Keratinocyte (primary cell): ENCODE measurements at regions not wholly inside any gene's neighbourhood (a gene's known extent, or its start where the extent isn't known, plus 50 kb on each side); places are given as distances from the start of the nearest gene placed in this dataset.

Experiments used
- DNase-seq: peaks from one replicate; pipeline ENCODE4 v3.0.0-alpha.2; 2011; ENCODE audit warnings: low read depth, missing footprints, low spot score
- FAIRE-seq: peaks from 2 replicates; lab custom pipeline; 2011; peaks lifted over from hg19 to GRCh38; lab: Jason Lieb, UNC
- H2AFZ ChIP-seq: 2 replicates; pipeline ENCODE4 v1.6.0; 2012; ENCODE audit warnings: low read length, control low read depth, inconsistent platforms; ENCODE audit not compliant: control insufficient read depth
- H3K27ac ChIP-seq: 2 replicates; pipeline ENCODE4 v1.5.1; 2011; ENCODE audit warnings: low read length; ENCODE audit not compliant: control insufficient read depth, insufficient read depth
- H3K27me3 ChIP-seq: 3 replicates; pipeline ENCODE4 v1.6.0; 2011; ENCODE audit warnings: low read length; ENCODE audit not compliant: control insufficient read depth, insufficient read depth; ENCODE audit errors: extremely low read depth
- H3K36me3 ChIP-seq, 2 experiments: 2 replicates in 1 of 2; 3 replicates in 1 of 2; pipeline ENCODE4 v1.5.1; 2011; ENCODE audit warnings: low read length in 2 of 2, mild to moderate bottlenecking in 1 of 2; ENCODE audit not compliant: control insufficient read depth in 2 of 2, insufficient read depth in 2 of 2; ENCODE audit errors: extremely low read depth in 1 of 2
- H3K4me1 ChIP-seq: 3 replicates; pipeline ENCODE4 v1.5.1; 2011; ENCODE audit warnings: low read length; ENCODE audit not compliant: control insufficient read depth, insufficient read depth; ENCODE audit errors: extremely low read depth
- H3K4me2 ChIP-seq: 3 replicates; pipeline ENCODE4 v1.6.0; 2011; ENCODE audit warnings: low read depth, low read length; ENCODE audit not compliant: control insufficient read depth, insufficient read depth; ENCODE audit errors: extremely low read depth
- H3K4me3 ChIP-seq, 3 experiments: fragments of 200-600 bp in 1 of 3; sonication (generic) in 1 of 3; 2 replicates in 2 of 3; 3 replicates in 1 of 3; pipeline ENCODE4 v1.5.1; 2011 to 2016; ENCODE audit warnings: low read length in 3 of 3, mild to moderate bottlenecking in 3 of 3, control low read depth in 2 of 3, inconsistent platforms in 1 of 3, low read depth in 1 of 3, mixed read lengths in 1 of 3, mixed run types in 1 of 3, moderate library complexity in 1 of 3; ENCODE audit not compliant: control insufficient read depth in 2 of 3, insufficient read depth in 2 of 3; ENCODE audit errors: extremely low read depth in 1 of 3
- H3K79me2 ChIP-seq: 2 replicates; pipeline ENCODE4 v1.6.0; 2012; ENCODE audit warnings: low read length; ENCODE audit not compliant: control insufficient read depth, insufficient read depth
- H3K9ac ChIP-seq: 3 replicates; pipeline ENCODE4 v1.6.0; 2011; ENCODE audit warnings: low read length; ENCODE audit not compliant: control insufficient read depth, insufficient read depth; ENCODE audit errors: extremely low read depth
- H3K9me1 ChIP-seq: 3 replicates; pipeline ENCODE4 v1.6.0; 2011; ENCODE audit warnings: low read length; ENCODE audit not compliant: control insufficient read depth, insufficient read depth; ENCODE audit errors: extremely low read depth
- H3K9me3 ChIP-seq: 2 replicates; pipeline ENCODE4 v1.5.1; 2012; ENCODE audit warnings: low read depth, low read length; ENCODE audit not compliant: control insufficient read depth
- H4K20me1 ChIP-seq: 3 replicates; pipeline ENCODE4 v1.6.0; 2011; ENCODE audit warnings: low read length; ENCODE audit not compliant: control insufficient read depth, insufficient read depth; ENCODE audit errors: extremely low read depth
- EZH2 ChIP-seq: IDR thresholded peaks from one replicate; pipeline ENCODE4 v1.6.1; 2012; ENCODE audit warnings: inconsistent platforms, mild to moderate bottlenecking, low read length, moderate library complexity
- dilution Hi-C: fragments of 300-500 bp; cut with MboI; formaldehyde crosslinking; loops from one replicate; pipeline ENCODE4 v1.7.0; 2020; ENCODE audit warnings: low sequenced_read_pairs; ENCODE audit not compliant: extremely low pct_ligation_motif_present
- TF ChIP-seq, protein P1 (sequence below), 3 experiments: IDR thresholded peaks in 1 of 3; conservative IDR thresholded peaks in 1 of 3; optimal IDR thresholded peaks in 1 of 3; 2 replicates in 2 of 3; 3 replicates in 1 of 3; pipeline versions ENCODE3 to v1.5.1; 2011; ENCODE audit warnings: low read length in 3 of 3, mild to moderate bottlenecking in 3 of 3, moderate library complexity in 2 of 3, control low read depth in 1 of 3, inconsistent platforms in 1 of 3; ENCODE audit not compliant: insufficient read depth in 2 of 3; ENCODE audit errors: extremely low read depth in 1 of 3

DNA sequence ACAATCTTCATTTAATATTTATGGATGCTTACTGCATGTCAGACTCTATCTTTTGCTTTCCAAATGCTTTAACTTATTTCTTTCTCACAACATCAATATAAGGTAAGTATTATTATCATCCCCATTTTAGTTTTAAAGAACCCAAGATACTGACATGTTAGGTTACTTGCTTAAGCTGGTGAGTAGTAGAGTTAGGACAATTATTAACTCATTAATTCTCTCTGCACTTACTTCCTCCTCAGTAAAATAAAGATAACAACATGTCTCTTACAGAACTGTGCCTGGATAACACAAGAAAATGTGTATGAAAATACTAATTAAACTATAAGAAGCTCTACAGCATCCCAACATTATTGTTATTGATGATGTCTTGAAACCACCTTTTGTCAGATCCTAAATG lies 359.1 kb upstream of the CHST9 start:
- H3K79me2 ChIP-seq = no peaks in the 10 kb centered on the region
- H3K4me3 ChIP-seq = no peak overlapping the region
- no peaks in the 10 kb centered on the region for H4K20me1 ChIP-seq
- TF ChIP-seq, protein P1, sequence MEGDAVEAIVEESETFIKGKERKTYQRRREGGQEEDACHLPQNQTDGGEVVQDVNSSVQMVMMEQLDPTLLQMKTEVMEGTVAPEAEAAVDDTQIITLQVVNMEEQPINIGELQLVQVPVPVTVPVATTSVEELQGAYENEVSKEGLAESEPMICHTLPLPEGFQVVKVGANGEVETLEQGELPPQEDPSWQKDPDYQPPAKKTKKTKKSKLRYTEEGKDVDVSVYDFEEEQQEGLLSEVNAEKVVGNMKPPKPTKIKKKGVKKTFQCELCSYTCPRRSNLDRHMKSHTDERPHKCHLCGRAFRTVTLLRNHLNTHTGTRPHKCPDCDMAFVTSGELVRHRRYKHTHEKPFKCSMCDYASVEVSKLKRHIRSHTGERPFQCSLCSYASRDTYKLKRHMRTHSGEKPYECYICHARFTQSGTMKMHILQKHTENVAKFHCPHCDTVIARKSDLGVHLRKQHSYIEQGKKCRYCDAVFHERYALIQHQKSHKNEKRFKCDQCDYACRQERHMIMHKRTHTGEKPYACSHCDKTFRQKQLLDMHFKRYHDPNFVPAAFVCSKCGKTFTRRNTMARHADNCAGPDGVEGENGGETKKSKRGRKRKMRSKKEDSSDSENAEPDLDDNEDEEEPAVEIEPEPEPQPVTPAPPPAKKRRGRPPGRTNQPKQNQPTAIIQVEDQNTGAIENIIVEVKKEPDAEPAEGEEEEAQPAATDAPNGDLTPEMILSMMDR (optimal IDR thresholded peaks at IDR 0.05 in 1 of 3, IDR thresholded peaks at IDR 0.05 in 1 of 3, conservative IDR thresholded peaks at IDR 0.05 in 1 of 3; ENCODE audit: extremely low read depth in 1 of 3, insufficient read depth in 2 of 3, low read length in 3 of 3) = no peak
- no peak for TF ChIP-seq EZH2
- dilution Hi-C loops = no loop called here
- no peak overlapping the region for H3K9ac ChIP-seq
- no peak overlapping the region for H2AFZ ChIP-seq
- no peaks in the 10 kb centered on the region for H3K9me3 ChIP-seq
- no peak overlapping the region for H3K4me2 ChIP-seq
- H3K27me3 ChIP-seq = no peaks in the 10 kb centered on the region
- no peaks in the 10 kb centered on the region for H3K9me1 ChIP-seq
- no peak overlapping the region for H3K27ac ChIP-seq
- H3K36me3 ChIP-seq = no peaks in the 10 kb centered on the region
- H3K4me1 ChIP-seq = no peaks in the 10 kb centered on the region
- DNase-seq = no peak
- FAIRE-seq = no peak

DNA sequence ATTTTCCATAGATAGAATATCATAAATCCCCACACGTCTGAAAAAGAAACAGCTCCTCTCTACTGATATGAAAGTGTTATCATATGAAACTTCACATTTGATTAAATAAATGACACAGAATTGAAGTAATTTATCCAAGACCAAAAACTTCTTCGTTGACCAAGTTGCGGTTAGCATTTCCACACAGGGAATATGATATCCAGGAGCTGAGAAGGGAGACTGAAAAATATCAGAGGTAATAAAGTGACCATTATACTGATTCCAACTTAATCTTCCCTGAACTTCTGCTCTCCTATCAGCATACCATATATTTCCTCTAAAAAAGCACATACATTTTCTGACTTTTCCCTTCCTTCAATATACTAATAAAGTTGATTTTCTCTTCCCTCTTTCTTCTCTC lies 356.2 kb upstream of the CHST9 start:
- no peak for FAIRE-seq
- H3K4me1 ChIP-seq = no peaks in the 10 kb centered on the region
- H3K27ac ChIP-seq = no peak overlapping the region
- H2AFZ ChIP-seq = no peak overlapping the region
- dilution Hi-C loops = no loop called here
- H3K9me1 ChIP-seq = no peaks in the 10 kb centered on the region
- no peaks in the 10 kb centered on the region for H3K79me2 ChIP-seq
- TF ChIP-seq EZH2 = no peak
- TF ChIP-seq, protein P1 (optimal IDR thresholded peaks at IDR 0.05 in 1 of 3, IDR thresholded peaks at IDR 0.05 in 1 of 3, conservative IDR thresholded peaks at IDR 0.05 in 1 of 3; ENCODE audit: extremely low read depth in 1 of 3, insufficient read depth in 2 of 3, low read length in 3 of 3) = no peak
- H3K9me3 ChIP-seq = no peaks in the 10 kb centered on the region
- H3K27me3 ChIP-seq = no peaks in the 10 kb centered on the region
- no peak overlapping the region for H3K4me3 ChIP-seq
- DNase-seq = no peak
- H3K9ac ChIP-seq = no peak overlapping the region
- no peaks in the 10 kb centered on the region for H4K20me1 ChIP-seq
- H3K36me3 ChIP-seq = no peaks in the 10 kb centered on the region
- no peak overlapping the region for H3K4me2 ChIP-seq
